HG03565 (cell line): ENCODE measurements at regions not wholly inside any gene's neighbourhood (a gene's known extent, or its start where the extent isn't known, plus 50 kb on each side); places are given as distances from the start of the nearest gene placed in this dataset.

Source experiments
- ATAC-seq: cut with Tn5 transposase; IDR thresholded peaks from one replicate; pipeline ENCODE4 v1.9.1; 2021; ENCODE audit warnings: mild to moderate bottlenecking, moderate library complexity; ENCODE audit not compliant: unreplicated experiment

DNA sequence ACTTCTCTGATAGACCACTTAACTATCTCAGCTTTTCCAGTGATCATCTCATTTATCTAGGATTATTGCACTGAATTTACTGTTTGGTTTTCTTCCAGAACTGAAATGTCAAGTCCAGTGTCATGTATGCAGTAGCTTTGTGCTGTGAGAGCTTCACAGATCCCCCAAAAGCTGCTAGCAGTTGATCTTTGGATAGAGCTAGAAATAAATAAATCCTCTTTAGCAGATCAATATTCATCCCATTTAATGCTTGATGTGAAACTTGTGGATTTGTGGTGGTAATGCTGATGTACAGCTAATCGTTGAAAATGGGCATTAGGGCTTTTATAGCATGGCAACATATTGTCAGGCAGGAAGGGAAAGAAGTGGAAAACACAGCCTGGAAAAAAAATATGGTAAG is 509.6 kb upstream of the FAM241A start:
- ATAC-seq: no peak

DNA sequence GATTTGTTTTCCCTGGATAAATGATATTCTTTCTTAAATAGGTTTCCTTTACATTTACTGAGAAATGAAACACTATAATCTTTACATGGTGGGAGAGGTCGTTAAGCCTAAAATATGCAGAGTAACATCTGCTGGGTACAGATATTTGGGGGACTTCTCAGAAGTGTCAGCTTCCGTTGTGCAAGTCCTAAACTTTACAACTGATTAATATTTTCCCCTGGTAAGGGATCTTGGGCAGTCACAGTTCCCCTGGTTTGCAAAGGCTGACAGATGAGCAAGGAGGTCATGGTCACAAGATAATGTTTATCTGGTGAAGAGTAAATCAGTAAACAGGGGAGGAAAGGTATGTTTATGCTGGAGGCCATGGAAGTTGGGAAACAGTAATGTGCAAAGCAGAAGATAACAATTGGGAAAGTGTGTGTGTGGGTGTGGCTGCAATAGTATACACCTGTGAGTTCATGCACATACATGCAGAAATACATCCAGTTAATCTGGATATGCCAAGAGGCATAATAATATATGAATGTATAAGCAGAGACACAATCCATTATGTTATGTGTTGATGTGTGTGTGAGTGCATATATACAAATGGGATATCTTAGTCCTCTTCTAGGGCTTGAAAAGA is 508.2 kb upstream of the FAM241A start:
- ATAC-seq: no peak

DNA sequence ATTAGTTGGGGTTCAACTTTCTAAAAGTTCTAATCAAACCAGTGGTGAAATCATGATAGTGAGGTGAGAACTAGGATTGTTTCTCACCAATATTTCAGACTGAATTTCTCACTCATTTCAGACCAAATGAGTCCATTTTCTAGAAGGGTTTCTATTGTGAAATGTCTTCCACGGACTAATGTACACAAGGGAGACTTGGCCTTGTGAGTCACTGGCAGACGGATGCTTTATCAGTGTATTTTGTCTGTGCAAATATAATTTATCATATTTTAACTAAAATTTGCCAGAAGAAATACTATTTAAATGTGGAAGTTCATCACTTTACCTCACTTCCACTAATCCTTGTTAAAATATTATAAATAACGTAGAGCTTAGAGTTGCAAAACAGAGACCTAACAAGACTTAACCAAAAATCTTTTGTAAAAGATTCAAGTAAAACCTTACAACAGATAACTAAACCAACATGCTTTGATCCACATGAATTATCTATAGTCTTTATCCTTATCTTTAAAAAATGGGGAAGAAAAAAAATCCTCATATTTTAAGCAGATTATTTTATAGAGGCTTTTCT is 506.0 kb upstream of the FAM241A start:
- no peak for ATAC-seq

GRCh38 chr4:111639876-111640275 is 505.4 kb upstream of the FAM241A start:
- no peak for ATAC-seq

DNA sequence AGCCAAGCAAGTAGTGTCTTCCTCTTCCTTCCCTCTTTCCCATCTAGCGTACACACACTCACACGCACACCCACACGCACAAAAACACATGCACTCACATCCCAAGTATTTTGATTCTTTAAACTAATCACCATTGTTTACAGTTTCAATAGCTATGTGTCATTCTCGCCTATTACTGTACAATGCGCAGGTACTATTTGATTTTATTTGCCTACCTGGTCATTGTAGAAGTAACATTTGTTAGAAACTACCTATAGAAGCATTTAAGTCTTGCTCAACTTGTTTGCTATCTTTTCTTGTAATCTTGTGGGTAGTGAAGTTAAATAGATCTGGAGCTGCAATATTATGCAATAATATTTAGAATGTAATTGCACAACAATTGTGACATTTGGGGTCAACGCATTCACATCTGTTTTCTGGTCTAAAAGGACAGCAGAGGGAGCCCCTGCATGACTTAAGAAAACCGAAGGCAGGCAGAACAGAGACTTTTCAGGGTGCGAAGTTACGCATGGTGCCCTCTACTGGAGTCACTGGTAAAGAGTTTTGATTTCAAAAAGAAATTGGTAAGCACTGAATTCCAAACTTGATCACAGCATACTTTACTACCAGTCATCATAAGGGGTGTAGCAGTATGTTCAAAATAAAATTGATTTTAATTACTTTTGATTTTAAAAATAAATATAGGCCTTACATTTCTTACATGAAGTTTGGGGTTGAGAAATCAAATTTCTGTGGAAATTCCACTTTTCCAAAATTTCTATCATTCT is 503.3 kb upstream of the FAM241A start:
- peak; percentile 99 for ATAC-seq

GRCh38 chr4:111648056-111648455 is 497.2 kb upstream of the FAM241A start:
- ATAC-seq: no peak

GRCh38 chr4:111649308-111649707 is 495.9 kb upstream of the FAM241A start:
- peak; percentile 64 for ATAC-seq

GRCh38 chr4:111650146-111650545 is 495.1 kb upstream of the FAM241A start:
- no peak for ATAC-seq

GRCh38 chr4:111650674-111651086 is 494.6 kb upstream of the FAM241A start:
- ATAC-seq: no peak

DNA sequence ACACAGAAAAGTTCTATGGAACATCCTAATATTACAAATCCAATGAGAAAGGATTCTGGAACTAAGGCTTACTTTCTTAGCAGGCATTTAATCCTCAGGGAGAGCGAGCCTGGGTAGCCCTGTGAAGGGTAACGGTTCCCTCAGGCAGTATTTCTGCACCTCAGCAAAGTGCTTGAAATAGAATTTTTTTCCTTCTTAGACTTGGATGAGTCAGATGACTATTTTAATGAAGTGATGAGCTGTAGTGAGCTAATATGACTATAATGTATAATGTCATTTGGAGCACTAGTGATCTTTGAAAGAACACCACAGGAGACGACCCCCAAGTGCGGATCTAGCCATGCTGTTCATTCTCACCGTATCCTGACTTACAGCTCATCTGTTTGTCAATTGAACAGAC is 493.0 kb upstream of the FAM241A start:
- ATAC-seq: no peak

GRCh38 chr4:111652986-111653385 is 492.3 kb upstream of the FAM241A start:
- no peak for ATAC-seq

GRCh38 chr4:111662496-111662895 is 482.8 kb upstream of the FAM241A start:
- ATAC-seq: no peak

- ATAC-seq: no peak
Observed at GRCh38 chr4:111664308-111664945, 480.8 kb upstream of the FAM241A start.

DNA sequence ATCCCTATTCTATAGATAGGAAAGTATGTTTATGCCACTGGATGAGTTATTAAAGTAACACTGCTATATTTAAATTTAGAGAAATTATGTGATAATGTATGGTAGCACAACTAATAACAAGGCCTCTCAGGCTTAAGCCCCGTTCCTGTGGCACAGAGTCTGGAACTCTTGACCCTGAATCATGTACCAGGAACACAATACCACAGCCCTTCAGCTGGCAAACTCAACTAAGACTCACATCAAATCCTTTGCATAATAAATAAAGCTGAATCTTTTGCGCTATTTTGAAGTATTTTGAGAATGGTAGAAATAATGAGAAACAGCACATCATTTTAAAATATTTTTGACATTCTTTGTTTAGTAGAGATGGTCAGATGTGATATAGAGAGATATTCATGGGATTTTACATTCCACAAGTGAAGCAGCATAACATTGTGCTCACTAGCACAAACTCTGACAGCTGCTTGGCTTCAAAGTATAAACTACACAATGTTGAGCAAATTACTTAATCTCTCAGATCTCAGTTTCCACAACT is 478.4 kb upstream of the FAM241A start:
- no peak for ATAC-seq

GRCh38 chr4:111671756-111672155 is 473.5 kb upstream of the FAM241A start:
- no peak for ATAC-seq

- no peak for ATAC-seq
Observed at GRCh38 chr4:111675746-111676145, 469.5 kb upstream of the FAM241A start.

- ATAC-seq: no peak
Observed at GRCh38 chr4:111676533-111676932, 468.7 kb upstream of the FAM241A start.

- no peak for ATAC-seq
Observed at GRCh38 chr4:111678479-111678878, 466.8 kb upstream of the FAM241A start.

- ATAC-seq: no peak
Observed at GRCh38 chr4:111678908-111679307, 466.3 kb upstream of the FAM241A start.

DNA sequence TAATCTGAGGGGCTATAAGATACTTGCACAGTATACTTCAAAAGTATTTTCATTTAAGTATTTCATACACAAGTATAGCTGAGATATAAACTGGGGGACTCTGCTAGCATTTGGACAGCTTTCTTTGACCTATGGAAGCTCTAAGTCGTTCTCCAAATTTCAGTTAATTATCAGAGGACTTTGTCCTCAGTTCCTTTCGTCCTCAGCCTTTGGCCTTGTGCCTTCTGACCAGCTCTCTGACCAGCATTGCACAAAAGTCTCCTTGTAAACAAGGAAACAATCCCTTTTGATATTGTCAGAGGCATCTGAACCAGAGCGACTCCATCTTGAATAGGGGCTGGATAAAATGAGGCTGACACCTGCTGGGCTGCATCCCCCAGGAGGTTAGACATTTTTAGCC is 464.0 kb upstream of the FAM241A start:
- no peak for ATAC-seq

- no peak for ATAC-seq
Observed at GRCh38 chr4:111681751-111682150, 463.5 kb upstream of the FAM241A start.

GRCh38 chr4:111685205-111685604 is 460.0 kb upstream of the FAM241A start:
- ATAC-seq: no peak
